ENCODE measurements at regions not wholly inside any gene's neighbourhood (a gene's known extent, or its start where the extent isn't known, plus 50 kb on each side); places are given as distances from the start of the nearest gene placed in this dataset.

DNA sequence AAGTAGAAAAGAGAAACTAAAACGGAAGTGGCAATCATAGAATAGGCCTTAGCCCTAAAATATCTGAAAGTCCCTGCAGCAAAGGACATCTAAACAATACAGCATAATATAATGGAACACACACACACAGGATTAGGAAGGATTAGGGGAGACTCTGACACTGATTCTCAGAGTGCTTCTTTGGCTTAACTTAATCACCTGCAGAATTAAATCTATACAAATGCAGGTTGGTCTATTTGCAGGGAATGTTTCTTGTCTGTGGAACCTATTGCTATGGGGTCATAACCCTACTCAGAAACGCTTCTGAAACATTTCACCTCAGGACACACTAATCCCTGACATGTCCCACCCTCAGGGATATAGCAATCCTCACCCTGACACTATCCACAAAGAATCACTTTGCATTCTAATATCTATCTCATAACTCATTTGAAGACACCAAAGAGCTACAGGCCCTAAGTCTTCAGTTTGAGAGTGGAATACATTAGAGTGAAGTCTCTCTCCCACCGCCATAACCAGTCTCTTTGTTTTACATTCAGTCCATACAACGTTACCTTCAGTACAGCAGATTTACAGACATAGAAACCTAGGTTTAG lies 1041.2 kb downstream of the TUSC7 start:
- TF ChIP-seq, protein P1, sequence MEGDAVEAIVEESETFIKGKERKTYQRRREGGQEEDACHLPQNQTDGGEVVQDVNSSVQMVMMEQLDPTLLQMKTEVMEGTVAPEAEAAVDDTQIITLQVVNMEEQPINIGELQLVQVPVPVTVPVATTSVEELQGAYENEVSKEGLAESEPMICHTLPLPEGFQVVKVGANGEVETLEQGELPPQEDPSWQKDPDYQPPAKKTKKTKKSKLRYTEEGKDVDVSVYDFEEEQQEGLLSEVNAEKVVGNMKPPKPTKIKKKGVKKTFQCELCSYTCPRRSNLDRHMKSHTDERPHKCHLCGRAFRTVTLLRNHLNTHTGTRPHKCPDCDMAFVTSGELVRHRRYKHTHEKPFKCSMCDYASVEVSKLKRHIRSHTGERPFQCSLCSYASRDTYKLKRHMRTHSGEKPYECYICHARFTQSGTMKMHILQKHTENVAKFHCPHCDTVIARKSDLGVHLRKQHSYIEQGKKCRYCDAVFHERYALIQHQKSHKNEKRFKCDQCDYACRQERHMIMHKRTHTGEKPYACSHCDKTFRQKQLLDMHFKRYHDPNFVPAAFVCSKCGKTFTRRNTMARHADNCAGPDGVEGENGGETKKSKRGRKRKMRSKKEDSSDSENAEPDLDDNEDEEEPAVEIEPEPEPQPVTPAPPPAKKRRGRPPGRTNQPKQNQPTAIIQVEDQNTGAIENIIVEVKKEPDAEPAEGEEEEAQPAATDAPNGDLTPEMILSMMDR (IDR thresholded peaks at IDR 0.05), result no peak
- no peak for TF ChIP-seq POLR2A (IDR thresholded peaks at IDR 0.05)
- no peak for TF ChIP-seq POLR2AphosphoS5 (IDR thresholded peaks at IDR 0.05)

Measured in prostate gland (tissue), 2 donors.